AG08396 (cell line): ENCODE measurements at regions not wholly inside any gene's neighbourhood (a gene's known extent, or its start where the extent isn't known, plus 50 kb on each side); places are given as distances from the start of the nearest gene placed in this dataset.

Experiments used
- DNase-seq: peaks from one replicate; pipeline ENCODE4 v3.0.0; 2012; ENCODE audit warnings: low spot score, mixed read lengths

DNA sequence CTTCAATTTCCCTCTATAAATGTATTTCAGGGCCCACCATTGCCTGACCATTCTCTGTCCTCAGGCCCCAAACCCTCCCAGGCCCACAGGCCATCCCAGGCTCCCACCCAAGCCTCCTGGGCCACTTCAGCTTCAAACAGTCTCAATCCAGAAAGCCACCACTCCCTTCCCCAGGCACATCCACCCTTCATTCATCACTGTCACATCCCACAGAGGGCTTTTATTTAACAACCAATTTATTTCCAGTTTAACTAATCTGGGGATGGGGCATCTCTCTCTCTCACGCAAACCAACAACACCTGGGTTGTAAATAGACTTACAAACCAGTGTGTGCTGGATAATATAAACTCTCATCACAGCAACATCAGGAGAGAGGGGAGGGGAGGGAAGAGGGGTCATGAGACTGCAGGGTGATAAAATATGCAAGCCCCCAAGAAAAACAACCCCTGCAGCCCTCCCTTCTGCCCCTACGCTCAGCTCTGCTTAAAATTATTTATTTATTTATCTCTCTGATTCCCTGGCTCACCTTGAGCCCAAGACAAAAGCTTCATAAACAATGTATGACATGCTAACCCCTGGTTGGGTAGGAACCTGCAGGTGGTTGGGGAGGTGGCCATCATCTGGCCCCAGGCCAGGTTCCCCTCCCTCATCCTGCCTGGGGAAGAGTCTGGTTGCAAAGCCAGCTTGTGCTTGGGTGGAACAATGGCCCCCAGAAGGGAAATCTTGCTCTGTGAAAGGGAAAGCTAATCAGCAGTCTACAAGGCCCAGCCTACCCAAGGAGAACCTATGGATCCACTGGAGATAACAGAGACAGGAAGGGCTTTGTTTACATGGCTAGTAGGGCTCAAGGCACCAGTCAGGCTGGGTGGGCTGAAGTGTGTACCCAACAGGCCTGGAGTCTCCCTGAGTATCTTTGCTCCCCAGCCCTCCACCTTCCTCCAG, 359.2 kb downstream of the BUD13 start:
- no peak for DNase-seq

DNA sequence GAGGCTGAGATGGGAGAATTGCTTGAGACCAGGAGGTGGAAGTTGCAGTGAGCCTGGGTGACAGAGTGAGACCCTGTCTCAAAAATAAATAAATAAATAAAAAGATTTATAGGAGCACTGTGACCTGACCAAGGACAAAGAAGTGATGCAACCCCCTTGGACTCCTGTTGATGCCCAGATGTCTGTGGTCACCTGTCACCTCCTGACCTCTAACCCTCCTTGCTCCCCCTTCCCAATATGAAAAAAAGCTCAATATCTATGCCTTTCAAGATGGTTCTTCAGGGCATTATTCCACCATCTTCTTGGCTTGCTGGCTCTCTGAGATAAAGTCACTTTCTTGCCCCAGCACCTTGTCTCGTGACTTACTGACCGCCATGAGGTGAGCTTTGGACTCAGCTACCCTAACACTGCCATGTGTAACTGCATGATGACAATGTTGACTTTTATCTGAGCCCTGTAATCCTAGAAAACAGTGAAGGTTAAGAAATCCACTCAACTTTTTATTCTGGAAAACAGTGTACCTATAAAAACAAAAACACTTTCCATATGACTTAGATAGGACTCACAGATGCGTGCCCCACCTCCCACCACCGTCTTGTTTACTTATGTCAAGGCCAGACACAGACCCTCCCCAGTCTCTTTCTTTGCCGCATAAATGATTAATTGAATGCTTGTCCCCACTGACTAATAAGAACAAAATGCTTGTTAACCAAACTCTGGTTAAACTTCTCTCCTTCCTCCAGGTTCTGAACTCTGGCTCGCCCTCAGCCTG, 360.5 kb downstream of the BUD13 start:
- DNase-seq, result no peak

DNA sequence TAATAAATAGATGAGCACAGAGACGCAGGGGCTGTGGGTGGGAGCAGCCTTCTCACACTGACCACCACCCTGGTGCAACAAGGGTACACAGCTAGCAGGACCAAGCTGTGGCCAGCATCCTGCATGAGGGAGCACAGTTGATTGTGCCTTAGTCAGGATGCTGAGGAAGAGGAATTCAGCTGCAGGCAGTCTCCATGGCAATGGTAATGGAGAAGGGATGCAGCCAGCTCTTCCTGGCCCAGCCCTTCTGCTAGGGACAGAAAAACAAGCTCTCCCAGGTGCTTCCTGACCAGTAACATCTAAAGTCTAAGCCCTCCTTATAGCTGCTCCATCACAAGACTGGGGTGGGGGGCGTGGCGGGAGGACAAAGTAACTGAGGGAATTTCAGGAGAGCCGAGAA, 363.5 kb downstream of the BUD13 start:
- DNase-seq, result no peak

DNA sequence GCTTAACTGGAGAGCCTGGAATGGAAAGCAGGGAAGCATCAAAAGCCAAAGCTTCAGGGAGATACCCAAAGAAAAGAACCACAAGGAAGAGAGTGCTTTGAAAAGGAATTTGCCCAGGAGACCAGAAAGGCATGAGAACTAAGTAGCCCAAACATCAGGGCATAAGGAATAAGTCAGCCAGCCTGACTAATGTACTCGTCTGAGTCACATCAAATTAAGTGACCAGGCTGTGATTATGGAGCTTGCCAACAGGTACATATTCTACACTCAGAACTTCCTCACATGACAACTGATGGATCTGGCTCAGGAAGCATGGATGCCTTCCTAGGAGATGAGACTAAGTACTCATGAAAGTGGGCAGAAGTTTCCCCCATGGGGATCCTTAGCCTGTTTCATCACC, 366.7 kb downstream of the BUD13 start:
- DNase-seq, result no peak

DNA sequence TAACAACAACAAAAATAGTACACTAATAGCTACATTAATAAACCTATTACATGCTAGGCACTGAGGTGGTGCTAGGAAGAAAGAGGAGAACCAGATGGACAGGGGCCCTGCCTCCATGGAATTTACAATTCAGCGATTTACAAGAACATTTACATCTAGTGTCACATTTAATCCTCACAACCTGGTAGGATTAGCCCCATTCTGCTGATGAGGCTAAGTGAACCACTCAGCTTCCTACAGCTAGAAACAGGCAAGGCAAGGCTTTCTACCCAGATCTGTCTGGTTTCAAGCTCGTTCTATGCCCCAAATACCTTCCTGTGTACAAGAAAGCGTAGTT, 368.4 kb downstream of the BUD13 start:
- no peak for DNase-seq

DNA sequence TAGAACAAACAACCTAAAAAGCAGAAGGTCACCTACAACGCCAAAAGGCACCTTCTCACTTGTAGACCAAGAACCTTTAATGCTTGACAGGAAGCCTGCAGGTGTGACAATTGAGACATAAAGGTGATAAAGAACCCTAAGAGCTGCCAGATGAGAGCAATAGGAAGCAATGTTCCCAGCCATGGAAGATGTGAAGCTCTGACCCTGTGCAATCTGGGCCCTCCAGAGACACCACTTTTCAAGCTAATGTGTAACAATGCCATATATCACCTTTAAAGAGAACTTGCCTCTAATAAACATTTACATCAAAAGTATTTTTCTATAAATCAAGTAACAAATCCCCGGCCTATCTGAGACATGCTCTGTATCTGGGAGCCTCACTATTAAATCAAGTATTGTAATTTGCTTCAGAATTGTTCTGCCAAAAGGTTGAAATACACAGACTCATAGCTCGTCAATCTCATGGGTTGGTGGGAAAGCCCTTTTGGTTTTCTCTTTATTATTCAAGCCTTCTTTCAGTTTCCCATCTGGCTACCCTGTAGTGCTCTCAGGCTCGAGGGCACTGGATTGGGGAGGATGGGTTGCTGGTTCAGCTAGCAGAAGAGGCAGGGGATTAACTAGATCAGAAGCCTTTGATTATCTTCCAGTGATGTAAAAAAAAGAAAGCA, 368.9 kb downstream of the BUD13 start:
- no peak for DNase-seq

DNA sequence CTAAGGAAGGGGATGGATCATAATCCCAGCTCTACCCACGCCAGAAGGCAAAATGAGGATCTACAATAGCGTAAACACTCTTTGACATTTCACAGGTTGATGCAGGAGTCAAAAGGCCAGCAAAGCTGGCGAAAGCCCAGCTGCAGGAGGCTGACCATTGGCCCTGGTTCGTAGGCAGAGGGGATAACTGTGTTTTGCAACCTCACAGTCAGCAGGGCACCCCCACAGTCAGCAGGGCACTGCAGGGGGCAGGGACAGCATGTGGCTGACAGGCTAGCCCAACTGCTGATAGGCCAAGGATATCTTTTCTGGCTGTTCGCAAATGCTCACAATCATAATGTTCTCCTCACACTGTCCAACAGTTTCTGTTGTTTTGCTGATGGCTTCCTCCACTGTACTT, 372.7 kb downstream of the BUD13 start:
- no peak for DNase-seq

DNA sequence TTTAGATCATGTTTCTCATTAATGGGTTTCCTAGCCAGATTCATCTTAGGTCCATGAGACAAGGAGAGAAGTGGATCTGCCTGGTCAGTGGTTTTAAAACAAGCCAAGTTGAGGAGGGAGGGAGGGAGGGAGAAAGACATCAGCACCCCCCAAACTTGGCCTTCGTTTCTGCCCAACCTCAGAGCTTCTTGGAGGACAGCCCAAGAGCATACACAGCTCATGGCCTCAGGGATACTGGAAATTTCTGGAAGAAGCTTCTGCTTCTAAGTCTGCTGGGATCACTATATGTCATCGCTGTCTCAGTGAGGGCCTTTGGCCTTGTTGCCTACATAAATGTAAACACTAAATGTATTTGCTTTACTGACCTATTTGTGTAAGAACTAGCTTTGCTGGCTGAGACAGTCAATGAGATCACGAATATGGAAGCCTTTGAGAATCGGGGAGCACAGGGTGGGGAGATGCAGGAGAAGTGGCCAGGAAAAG, 375.1 kb downstream of the BUD13 start:
- DNase-seq, result no peak

DNA sequence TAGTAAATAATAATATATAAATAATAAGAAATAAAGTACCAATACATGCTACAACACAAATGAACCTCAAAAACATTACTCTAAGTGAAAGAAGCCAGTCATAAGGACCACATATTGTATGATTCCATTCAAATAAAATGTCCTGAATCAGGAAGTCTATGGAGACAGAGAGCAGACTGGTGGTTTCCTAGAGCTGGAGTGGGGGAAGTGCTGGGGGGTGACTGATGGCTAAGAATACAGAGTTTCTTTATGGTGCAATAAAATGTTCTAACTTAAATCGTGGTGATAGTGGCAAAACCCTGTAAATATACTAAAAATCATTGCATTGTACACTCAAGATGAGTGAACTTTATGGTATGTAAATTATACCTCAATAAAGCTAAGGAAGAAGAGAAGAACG, 376.5 kb downstream of the BUD13 start:
- no peak for DNase-seq

DNA sequence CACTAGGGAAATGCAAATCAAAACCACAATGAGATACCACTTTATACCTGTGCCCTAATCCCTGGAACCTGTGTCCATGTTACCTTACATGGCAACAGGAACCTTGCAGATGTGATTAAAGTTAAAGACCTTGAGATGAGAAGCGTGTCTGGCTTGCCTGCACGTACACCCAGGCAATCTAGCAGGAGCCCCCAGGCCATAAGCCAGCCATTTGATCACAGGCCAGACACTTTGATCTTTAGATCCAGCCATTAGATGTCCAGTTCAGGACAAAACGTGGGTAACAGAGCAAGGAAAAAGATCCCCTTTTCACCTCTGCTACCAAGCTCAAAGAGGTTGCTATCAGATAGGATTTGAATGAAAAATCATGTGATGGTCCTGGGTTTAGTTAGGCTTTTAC, 378.8 kb downstream of the BUD13 start:
- DNase-seq, result no peak

DNA sequence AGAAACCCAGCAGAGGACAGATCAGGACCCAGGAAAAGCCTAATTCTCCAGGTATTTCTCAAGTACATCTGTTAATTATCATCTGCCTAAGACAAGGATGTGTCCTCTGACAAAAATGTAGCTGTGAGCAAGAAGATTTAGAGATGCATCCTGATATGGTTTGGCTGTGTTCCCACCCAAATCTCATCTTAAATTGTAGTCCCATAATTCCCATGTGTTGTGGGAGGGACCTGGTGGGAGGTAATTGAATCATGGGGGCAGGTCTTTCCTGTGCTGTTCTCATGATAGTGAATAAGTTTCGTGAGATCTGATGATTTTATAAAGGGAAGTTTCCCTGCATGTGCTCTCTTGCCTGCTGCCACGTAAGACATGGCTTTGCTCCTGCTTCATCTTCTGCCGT, 381.8 kb downstream of the BUD13 start:
- no peak for DNase-seq

DNA sequence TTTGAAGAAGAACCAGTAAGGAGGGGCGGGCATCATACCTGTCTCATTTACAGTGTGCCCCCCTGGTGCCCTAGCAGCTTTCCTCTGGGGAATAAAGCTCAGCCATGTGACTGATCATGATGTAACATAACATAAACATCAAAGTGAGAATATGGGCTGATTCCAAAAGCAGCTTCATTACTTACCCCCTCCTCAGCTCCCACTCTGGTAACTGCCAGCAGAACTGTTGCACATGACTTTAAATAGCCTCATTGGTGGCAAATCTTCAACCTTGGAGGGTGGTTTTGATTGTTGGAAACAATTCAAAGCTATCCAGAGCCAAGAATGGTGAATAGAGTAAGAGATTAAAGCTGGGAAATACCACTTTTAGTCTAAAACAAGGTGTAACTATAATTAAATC, 384.6 kb downstream of the BUD13 start:
- no peak for DNase-seq

DNA sequence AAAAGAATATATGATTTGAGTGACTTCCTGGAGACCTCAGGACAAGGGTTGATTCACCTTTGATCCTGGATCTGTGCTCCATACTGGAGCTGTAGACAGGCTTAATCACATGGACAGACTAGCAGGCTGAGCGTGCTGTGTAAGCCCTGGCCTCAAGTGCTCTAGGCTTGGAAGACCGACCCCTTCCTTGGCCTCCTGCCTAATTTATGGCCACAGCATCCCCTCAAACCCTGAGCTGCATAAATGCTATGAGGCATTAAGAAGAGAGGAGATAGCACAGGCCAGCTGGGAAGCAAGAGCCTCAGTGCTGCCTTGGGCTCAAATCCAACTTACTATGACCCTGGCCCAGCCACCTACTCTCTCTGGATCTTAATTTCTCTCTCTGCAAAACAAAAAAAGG, 385.1 kb downstream of the BUD13 start:
- DNase-seq, result no peak

DNA sequence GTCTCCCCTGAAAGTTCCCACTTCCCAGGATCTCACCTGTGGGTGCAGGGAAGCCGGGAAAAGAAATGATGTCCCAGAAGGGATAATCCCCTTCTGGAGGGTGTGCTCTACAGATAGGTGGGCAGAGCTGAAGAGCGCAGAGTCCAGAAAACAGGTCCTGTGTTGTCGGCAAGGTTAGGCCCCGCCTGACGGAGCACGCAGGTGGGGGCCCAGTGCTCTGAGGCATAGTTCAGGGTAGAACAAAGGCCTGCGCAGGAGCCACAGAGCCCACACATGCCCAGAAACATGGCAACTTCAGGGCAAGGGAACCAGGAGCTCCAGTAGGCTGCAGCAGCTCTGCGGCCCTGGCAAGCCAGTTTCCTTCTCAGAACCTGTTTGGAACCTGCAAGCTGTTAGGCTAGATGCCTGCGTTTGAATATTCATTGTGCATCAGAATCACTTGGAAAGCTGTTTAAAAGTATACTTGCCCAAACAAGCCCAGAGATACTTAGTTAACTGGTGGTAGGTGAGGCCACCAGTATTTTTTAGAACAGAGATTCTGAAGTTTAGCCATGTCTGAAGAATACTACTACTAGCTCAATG, 386.6 kb downstream of the BUD13 start:
- DNase-seq, result no peak

DNA sequence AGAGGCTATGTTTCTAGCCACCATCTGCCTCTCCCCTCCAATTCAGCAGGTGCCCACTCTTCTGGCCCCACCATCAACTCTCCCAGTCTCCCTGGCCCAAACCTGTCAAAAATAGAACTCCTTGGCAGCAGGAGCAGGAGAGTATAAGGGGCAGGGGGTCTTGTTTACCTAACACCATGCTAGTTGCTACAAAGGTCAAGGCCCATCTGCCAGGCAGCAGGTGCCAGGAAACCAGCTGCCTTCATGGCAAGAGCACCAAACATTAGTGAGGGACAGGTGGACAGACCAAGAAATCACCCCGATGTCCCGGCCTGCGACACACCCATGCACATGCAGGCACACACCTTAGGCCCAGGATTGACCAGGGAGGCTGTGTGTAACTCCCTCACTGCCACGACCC, 387.9 kb downstream of the BUD13 start:
- no peak for DNase-seq

DNA sequence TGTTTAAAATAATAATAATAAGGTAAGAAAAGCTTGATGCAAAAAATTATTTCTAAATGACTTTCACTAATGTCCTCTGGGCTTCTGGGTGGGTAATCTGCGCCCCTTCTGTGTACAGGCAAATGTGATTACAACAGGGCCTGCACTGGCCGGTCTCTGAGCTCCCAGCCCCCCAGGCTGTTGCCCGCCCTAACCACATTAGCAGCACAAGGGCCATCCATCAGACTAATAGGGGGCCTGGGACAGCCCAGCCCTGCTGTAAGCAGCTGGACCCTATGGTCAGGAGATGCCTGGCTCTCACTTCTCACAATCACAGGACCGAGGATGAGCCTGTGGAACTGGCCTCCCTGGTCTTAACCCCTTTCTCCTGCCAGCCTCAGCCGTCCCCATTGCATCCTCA, 388.4 kb downstream of the BUD13 start:
- no peak for DNase-seq

DNA sequence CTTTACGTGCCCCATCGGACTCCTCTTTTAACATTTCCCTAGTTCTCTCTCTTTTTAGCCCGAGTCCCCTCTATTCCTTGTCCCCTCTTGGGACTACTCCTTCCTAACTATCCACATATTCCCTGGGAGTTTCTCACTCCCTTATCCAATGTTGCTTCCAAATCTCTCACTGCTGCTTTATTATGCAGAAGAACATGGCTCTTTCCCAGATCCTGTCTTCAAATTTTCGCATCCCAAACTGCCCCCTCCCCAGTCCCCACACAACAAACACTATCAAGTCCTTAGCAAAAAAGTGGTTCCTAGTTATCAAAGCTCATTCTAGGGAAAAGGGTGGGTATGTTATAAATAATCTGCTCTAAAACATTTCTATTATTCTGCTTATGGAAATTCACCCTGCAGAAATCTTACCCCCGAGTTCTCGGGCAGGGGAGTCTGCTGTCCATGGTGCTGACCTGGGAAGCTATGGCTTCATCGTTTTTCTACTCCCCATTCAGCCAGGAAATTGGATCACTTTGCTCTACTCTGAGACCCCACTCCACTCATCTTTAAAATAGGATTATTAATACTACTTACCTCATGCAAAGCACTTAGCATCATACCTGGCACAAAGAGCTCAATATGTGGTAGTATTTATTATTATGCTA, 393.5 kb downstream of the BUD13 start:
- DNase-seq, result no peak

DNA sequence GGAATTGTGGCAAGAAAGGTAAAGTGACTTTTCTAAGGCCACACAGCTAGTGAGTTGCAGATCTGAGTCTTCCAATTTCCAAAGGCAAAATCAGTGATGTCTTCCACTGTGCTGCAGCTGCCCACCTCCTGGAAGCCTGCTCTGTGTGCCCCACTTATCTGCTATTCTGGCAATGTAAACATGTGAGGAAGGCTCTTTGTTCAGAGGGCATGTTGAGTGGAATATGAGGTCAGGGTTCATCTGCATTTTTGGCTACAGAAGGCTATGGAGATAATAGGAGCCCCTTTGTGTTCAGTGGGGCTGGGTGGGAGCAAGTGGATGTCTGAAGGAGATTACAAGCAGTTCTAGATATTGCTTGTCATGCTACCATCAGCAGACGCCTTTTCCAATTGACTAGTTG, 396.2 kb downstream of the BUD13 start:
- DNase-seq, result no peak

DNA sequence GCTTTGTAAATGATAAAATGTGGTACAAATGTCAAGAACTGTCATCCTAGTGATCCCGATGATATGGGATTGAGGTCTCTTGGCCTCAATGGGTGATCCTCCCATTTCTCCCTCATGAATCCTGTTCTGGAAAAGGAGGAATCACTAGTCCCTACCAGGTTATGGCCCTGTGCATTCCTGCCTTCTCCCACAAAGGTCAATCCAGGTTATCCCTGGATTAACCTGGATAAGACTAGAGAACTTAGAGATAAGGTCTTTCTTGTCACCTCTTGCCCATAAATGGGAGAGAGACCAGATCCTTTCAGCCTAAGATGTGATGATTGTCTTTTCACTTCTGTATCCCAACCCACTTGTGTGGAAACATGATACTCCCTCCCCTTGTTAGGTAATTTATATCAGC, 396.7 kb downstream of the BUD13 start:
- no peak for DNase-seq

DNA sequence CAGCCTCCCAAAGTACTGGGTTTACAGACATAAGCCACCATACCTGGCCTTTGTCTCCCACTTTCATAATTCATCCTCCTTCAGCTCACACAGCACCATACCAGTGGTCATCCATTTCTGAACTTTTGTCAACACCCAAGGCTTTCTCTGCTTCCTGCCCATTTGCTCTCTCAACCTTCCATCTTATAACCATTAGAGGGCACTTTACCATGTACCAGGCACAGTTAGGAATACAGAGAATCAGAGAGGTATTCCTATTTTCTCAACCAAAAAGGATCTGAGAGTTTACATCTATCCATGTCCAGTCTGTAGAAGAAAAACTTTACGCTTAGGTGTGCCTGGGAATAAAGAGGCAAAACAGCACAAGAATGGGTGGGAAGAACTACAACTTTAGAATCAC, 397.6 kb downstream of the BUD13 start:
- DNase-seq, result no peak

DNA sequence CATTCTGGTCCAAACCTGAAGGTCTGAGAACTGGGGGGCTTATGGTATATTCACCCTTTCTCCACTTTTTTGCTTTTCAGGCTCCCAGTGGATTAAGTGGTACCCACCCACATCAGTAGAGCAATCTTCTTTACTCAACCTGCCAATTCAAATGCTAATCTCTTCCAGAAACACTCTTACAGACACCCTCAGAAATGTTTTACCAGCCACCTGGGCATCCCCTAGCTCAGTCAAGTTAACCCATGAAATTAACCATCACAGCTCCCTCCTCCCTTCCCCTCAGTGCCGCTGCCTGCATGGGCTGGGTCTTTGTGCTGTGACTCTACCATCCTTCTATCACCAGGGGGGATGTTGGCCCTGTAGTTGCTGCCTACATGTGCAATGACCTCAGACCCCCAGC, 398.7 kb downstream of the BUD13 start:
- DNase-seq, result no peak
